Adrenal gland (tissue), 5 donors: ENCODE measurements at regions not wholly inside any gene's neighbourhood (a gene's known extent, or its start where the extent isn't known, plus 50 kb on each side); places are given as distances from the start of the nearest gene placed in this dataset.

Experiments used
- CTCF ChIP-seq, 6 experiments: fragments of 450-650 bp in 4 of 6; fragments of 200-600 bp in 2 of 6; sonication (generic) in 1 of 6; IDR thresholded peaks; 1 replicate in 5 of 6; 2 replicates in 1 of 6; pipeline versions ENCODE4 v1.5.1 to v1.8.0; 2016 to 2021; ENCODE audit warnings: antibody characterized with exemption in 6 of 6, mild to moderate bottlenecking in 2 of 6, moderate library complexity in 1 of 6
- POLR2A ChIP-seq, 2 donors: fragments of 450-650 bp; IDR thresholded peaks; one replicate each; pipeline ENCODE4 v1.6.1; 2017; ENCODE audit warnings: antibody characterized with exemption in 2 of 2, mild to moderate bottlenecking in 2 of 2, moderate library complexity in 1 of 2
- donor health status: DM: no; HTN: no; CAD: no.

GRCh38 chr6:165002866-165003265 lies 306.5 kb downstream of the C6orf118 start:
- TF ChIP-seq CTCF (IDR thresholded peaks at IDR 0.05) (no peak), POLR2A (IDR thresholded peaks at IDR 0.05) (no peak)
